GM20000 (cell line): ENCODE measurements at regions not wholly inside any gene's neighbourhood (a gene's known extent, or its start where the extent isn't known, plus 50 kb on each side); places are given as distances from the start of the nearest gene placed in this dataset.

ENCODE experiments used
- DNase-seq: peaks from one replicate; pipeline ENCODE4 v3.0.0; 2012; ENCODE audit warnings: low spot score
- CTCF ChIP-seq: IDR thresholded peaks from 2 replicates; pipeline ENCODE4 v1.5.1; 2012; ENCODE audit warnings: mild to moderate bottlenecking, control low read depth; ENCODE audit errors: extremely low read depth, missing control alignments

- DNase-seq: no peak
- no peak for TF ChIP-seq CTCF
Observed at GRCh38 chr3:5456199-5456598, 268.7 kb downstream of the EDEM1 start.

GRCh38 chr3:5458526-5458925 is 271.0 kb downstream of the EDEM1 start:
- TF ChIP-seq CTCF: no peak
- DNase-seq: no peak

GRCh38 chr3:5462086-5462485 is 274.6 kb downstream of the EDEM1 start:
- no peak for TF ChIP-seq CTCF
- DNase-seq: no peak

- DNase-seq: no peak
- no peak for TF ChIP-seq CTCF
Observed at GRCh38 chr3:5463991-5464390, 276.5 kb downstream of the EDEM1 start.

GRCh38 chr3:5464649-5465048 is 277.1 kb downstream of the EDEM1 start:
- no peak for DNase-seq
- no peak for TF ChIP-seq CTCF

- no peak for DNase-seq
Observed at GRCh38 chr3:5465183-5465582, 277.7 kb downstream of the EDEM1 start.

GRCh38 chr3:5466065-5466464 is 278.6 kb downstream of the EDEM1 start:
- TF ChIP-seq CTCF: no peak
- DNase-seq: no peak

More at GRCh38 chr3:5465183-5465582, 277.7 kb downstream of the EDEM1 start:
- no peak for TF ChIP-seq CTCF
